Uterus (tissue), 3 donors: ENCODE measurements at regions not wholly inside any gene's neighbourhood (a gene's known extent, or its start where the extent isn't known, plus 50 kb on each side); places are given as distances from the start of the nearest gene placed in this dataset.

Experiments
- DNase-seq, 2 donors: peaks; one replicate each; pipeline ENCODE4 v3.0.0-alpha.2; 2019 to 2020
- H3K27ac ChIP-seq, 2 donors: fragments of 200-600 bp; sonication (generic); 1 replicate in 1 of 2; 2 replicates in 1 of 2; pipeline ENCODE4 v1.5.1; 2016 to 2018
- H3K27me3 ChIP-seq, 2 donors: fragments of 200-600 bp; sonication (generic); one replicate each; pipeline ENCODE4 v1.5.1; 2018 to 2019; ENCODE audit warnings: control low read depth in 1 of 2
- H3K36me3 ChIP-seq, 2 donors: fragments of 200-600 bp; sonication (generic); one replicate each; pipeline ENCODE4 v1.5.1; 2019; ENCODE audit warnings: control low read depth in 1 of 2
- H3K4me1 ChIP-seq, 2 donors: fragments of 200-600 bp; sonication (generic); one replicate each; pipeline ENCODE4 v1.5.1; 2018 to 2019; ENCODE audit warnings: control low read depth in 1 of 2
- H3K4me3 ChIP-seq, 2 donors: fragments of 200-600 bp; sonication (generic); 1 replicate in 1 of 2; 2 replicates in 1 of 2; pipeline ENCODE4 v1.5.1; 2018 to 2019; ENCODE audit warnings: mild to moderate bottlenecking in 1 of 2
- H3K9me3 ChIP-seq, 2 donors: fragments of 200-600 bp; sonication (generic); one replicate each; pipeline ENCODE4 v1.5.1; 2019; ENCODE audit warnings: control low read depth in 1 of 2
- CTCF ChIP-seq, 4 experiments: fragments of 200-600 bp in 2 of 4; fragments of 450-650 bp in 2 of 4; sonication (generic) in 2 of 4; IDR thresholded peaks; one replicate each; pipeline ENCODE4 v1.5.1; 2016 to 2019; ENCODE audit warnings: antibody characterized with exemption in 4 of 4, mild to moderate bottlenecking in 2 of 4, moderate library complexity in 1 of 4
- POLR2A ChIP-seq, 2 donors: fragments of 450-650 bp; IDR thresholded peaks; one replicate each; pipeline ENCODE4 v1.6.1; 2016; ENCODE audit warnings: antibody characterized with exemption in 2 of 2, mild to moderate bottlenecking in 1 of 2, moderate library complexity in 1 of 2
- intact Hi-C: fragments of 100-400 bp; cut with DNase I; formaldehyde crosslinking; loops from one replicate; pipeline ENCODE4 v1.15.1; 2023; ENCODE audit warnings: low total_unique reads
- donor health status: DM: yes; HTN: yes; CAD: no.

GRCh38 chr18:76167845-76168621, 327.0 kb downstream of the ZNF516 start:
- no peaks in the 10 kb centered on the region for H3K4me1 ChIP-seq
- H3K27me3 ChIP-seq, result no peaks in the 10 kb centered on the region
- H3K9me3 ChIP-seq, result no peaks in the 10 kb centered on the region
- DNase-seq, result no peak
- intact Hi-C loops, result no loop called here
- H3K27ac ChIP-seq, result no peak overlapping the region
- no peak overlapping the region for H3K4me3 ChIP-seq
- H3K36me3 ChIP-seq, result no peaks in the 10 kb centered on the region
- no peak for TF ChIP-seq CTCF (IDR thresholded peaks at IDR 0.05)
- no peak for TF ChIP-seq POLR2A (IDR thresholded peaks at IDR 0.05)

- intact Hi-C loops, result no loop called here
- TF ChIP-seq CTCF (IDR thresholded peaks at IDR 0.05) (no peak), POLR2A (IDR thresholded peaks at IDR 0.05) (no peak)
- no peak for DNase-seq
- H3K4me3 ChIP-seq, result no peak overlapping the region
- no peaks in the 10 kb centered on the region for H3K4me1 ChIP-seq
- no peaks in the 10 kb centered on the region for H3K36me3 ChIP-seq
- H3K27me3 ChIP-seq, result no peaks in the 10 kb centered on the region
- no peak overlapping the region for H3K27ac ChIP-seq
- H3K9me3 ChIP-seq, result no peaks in the 10 kb centered on the region
Observed at GRCh38 chr18:76167410-76167809, 327.6 kb downstream of the ZNF516 start.

- no peaks in the 10 kb centered on the region for H3K4me1 ChIP-seq
- H3K36me3 ChIP-seq, result no peaks in the 10 kb centered on the region
- no peak for TF ChIP-seq POLR2A (IDR thresholded peaks at IDR 0.05)
- no peak for TF ChIP-seq CTCF (IDR thresholded peaks at IDR 0.05)
- H3K4me3 ChIP-seq, result no peak overlapping the region
- no peaks in the 10 kb centered on the region for H3K9me3 ChIP-seq
- intact Hi-C loops, result no loop called here
- no peak overlapping the region for H3K27ac ChIP-seq
- H3K27me3 ChIP-seq, result no peaks in the 10 kb centered on the region
- DNase-seq, result no peak
Observed at GRCh38 chr18:76162886-76163285, 332.2 kb downstream of the ZNF516 start.

GRCh38 chr18:76161983-76162382, 333.1 kb downstream of the ZNF516 start:
- H3K9me3 ChIP-seq, result no peaks in the 10 kb centered on the region
- TF ChIP-seq POLR2A (IDR thresholded peaks at IDR 0.05) (no peak), CTCF (IDR thresholded peaks at IDR 0.05) (no peak)

GRCh38 chr18:76153691-76154090, 341.4 kb downstream of the ZNF516 start:
- no peaks in the 10 kb centered on the region for H3K9me3 ChIP-seq
- no peak overlapping the region for H3K27ac ChIP-seq
- H3K4me1 ChIP-seq, result no peaks in the 10 kb centered on the region
- no peak for DNase-seq
- H3K27me3 ChIP-seq, result no peaks in the 10 kb centered on the region
- intact Hi-C loops, result no loop called here
- TF ChIP-seq POLR2A (IDR thresholded peaks at IDR 0.05) (no peak), CTCF (IDR thresholded peaks at IDR 0.05) (no peak)
- no peaks in the 10 kb centered on the region for H3K36me3 ChIP-seq
- H3K4me3 ChIP-seq, result no peak overlapping the region

More at GRCh38 chr18:76161983-76162382, 333.1 kb downstream of the ZNF516 start:
- DNase-seq, result no peak
- Histone ChIP-seq H3K27ac (no peak overlapping the region), H3K4me3 (no peak overlapping the region), H3K27me3 (no peaks in the 10 kb centered on the region), H3K4me1 (no peaks in the 10 kb centered on the region), H3K36me3 (no peaks in the 10 kb centered on the region)
- intact Hi-C loops, result no loop called here
